WTC11 (cell line): ENCODE measurements at regions not wholly inside any gene's neighbourhood (a gene's known extent, or its start where the extent isn't known, plus 50 kb on each side); places are given as distances from the start of the nearest gene placed in this dataset.

ENCODE experiments used
- ATAC-seq: fragments of 200-7000 bp; cut with Tn5 transposase; 2 replicates; pipeline ENCODE4 v1.10.0; 2021; ENCODE audit warnings: mild to moderate bottlenecking, moderate library complexity
- CTCF ChIA-PET: fragments of 300-600 bp; sonication (Branson Sonifier 250); formaldehyde crosslinking; loops from one replicate; lab custom pipeline; 2021; ENCODE audit warnings: antibody characterized with exemption; lab: Charles Lee
- POLR2A ChIA-PET: fragments of 350-600 bp; sonication (Branson Sonifier 250); formaldehyde crosslinking; loops from one replicate; lab custom pipeline; 2021; ENCODE audit warnings: antibody characterized with exemption; lab: Charles Lee
- DNase-seq: peaks from one replicate; pipeline ENCODE4 v3.0.0; 2021; ENCODE audit warnings: low spot score
- H3K27ac Mint-ChIP-seq: 2 replicates; pipeline ENCODE4 v1.8.0; 2021; ENCODE audit warnings: mixed read lengths
- H3K27me3 Mint-ChIP-seq: 2 replicates; pipeline ENCODE4 v1.8.0; 2021; ENCODE audit warnings: low read depth, mild to moderate bottlenecking, moderate library complexity, mixed read lengths
- H3K36me3 Mint-ChIP-seq: 2 replicates; pipeline ENCODE4 v1.8.0; 2021; ENCODE audit warnings: mixed read lengths
- H3K4me1 Mint-ChIP-seq: 2 replicates; pipeline ENCODE4 v1.8.0; 2022; ENCODE audit warnings: mixed read lengths
- H3K4me3 Mint-ChIP-seq: 2 replicates; pipeline ENCODE4 v1.8.0; 2021; ENCODE audit warnings: mild to moderate bottlenecking, moderate library complexity, mixed read lengths
- H3K9me3 Mint-ChIP-seq: 2 replicates; pipeline ENCODE4 v1.8.0; 2021; ENCODE audit warnings: mixed read lengths
- CBFB ChIP-seq: sonication (generic); formaldehyde crosslinking; IDR thresholded peaks from 2 replicates; pipeline ENCODE4 v1.8.1; 2022; ENCODE audit warnings: mild to moderate bottlenecking, low read depth, missing genetic modification reagents
- ESRRA ChIP-seq: sonication (generic); formaldehyde crosslinking; IDR thresholded peaks from 2 replicates; pipeline ENCODE4 v1.8.1; 2022; ENCODE audit warnings: mild to moderate bottlenecking, missing genetic modification reagents, borderline replicate concordance
- ETV6 ChIP-seq: sonication (generic); formaldehyde crosslinking; IDR thresholded peaks from 2 replicates; pipeline ENCODE4 v1.8.1; 2022; ENCODE audit warnings: mild to moderate bottlenecking, missing genetic modification reagents
- FOXP1 ChIP-seq: sonication (generic); formaldehyde crosslinking; IDR thresholded peaks from 2 replicates; pipeline ENCODE4 v1.8.0; 2022; ENCODE audit warnings: missing genetic modification reagents, mild to moderate bottlenecking, moderate library complexity, borderline replicate concordance
- JAZF1 ChIP-seq: fragments of 250-450 bp; sonication (Bioruptor Pico); IDR thresholded peaks from 2 replicates; pipeline ENCODE4 v1.9.0; 2021; ENCODE audit warnings: moderate library complexity, mild to moderate bottlenecking, inconsistent platforms
- MXD4 ChIP-seq: fragments of 250-450 bp; sonication (Bioruptor Pico); IDR thresholded peaks from 2 replicates; pipeline ENCODE4 v1.8.0; 2021; ENCODE audit warnings: mild to moderate bottlenecking, moderate library complexity, borderline replicate concordance
- NFATC4 ChIP-seq: fragments of 250-450 bp; sonication (Bioruptor Pico); IDR thresholded peaks from 2 replicates; pipeline ENCODE4 v1.9.0; 2021; ENCODE audit warnings: mild to moderate bottlenecking
- NR3C1 ChIP-seq: sonication (generic); formaldehyde crosslinking; conservative IDR thresholded peaks from 2 replicates; pipeline ENCODE4 v1.8.1; 2023; ENCODE audit warnings: low read depth, mild to moderate bottlenecking, missing genetic modification reagents
- OVOL2 ChIP-seq: fragments of 250-450 bp; sonication (Bioruptor Pico); IDR thresholded peaks from 2 replicates; pipeline ENCODE4 v1.9.0; 2021; ENCODE audit warnings: mild to moderate bottlenecking, borderline replicate concordance
- ZNF232 ChIP-seq: sonication (generic); formaldehyde crosslinking; IDR thresholded peaks from 2 replicates; pipeline ENCODE4 v1.8.0; 2022; ENCODE audit warnings: mild to moderate bottlenecking, missing genetic modification reagents
- ZNF396 ChIP-seq: fragments of 250-450 bp; sonication (Bioruptor Pico); IDR thresholded peaks from 2 replicates; pipeline ENCODE4 v1.8.0; 2021; ENCODE audit warnings: mild to moderate bottlenecking, moderate library complexity, borderline replicate concordance
- TF ChIP-seq, protein P1 (sequence below): sonication (generic); formaldehyde crosslinking; IDR thresholded peaks from 2 replicates; pipeline ENCODE4 v1.8.1; 2022; ENCODE audit warnings: missing genetic modification reagents, borderline replicate concordance
- TF ChIP-seq, protein P2 (sequence below): sonication (generic); formaldehyde crosslinking; IDR thresholded peaks from 2 replicates; pipeline ENCODE4 v1.8.0; 2023; ENCODE audit warnings: mild to moderate bottlenecking, missing genetic modification reagents
- TF ChIP-seq, protein P3 (sequence below): sonication (generic); formaldehyde crosslinking; IDR thresholded peaks from 2 replicates; pipeline ENCODE4 v1.8.0; 2022; ENCODE audit warnings: mild to moderate bottlenecking, missing genetic modification reagents
- TF ChIP-seq, protein P4 (sequence below): sonication (generic); formaldehyde crosslinking; IDR thresholded peaks from 2 replicates; pipeline ENCODE4 v1.8.1; 2022; ENCODE audit warnings: mild to moderate bottlenecking, missing genetic modification reagents, moderate library complexity, borderline replicate concordance
- TF ChIP-seq, protein P5 (sequence below): sonication (generic); formaldehyde crosslinking; IDR thresholded peaks from 2 replicates; pipeline ENCODE4 v1.8.1; 2023; ENCODE audit warnings: mild to moderate bottlenecking, missing genetic modification reagents, moderate library complexity
- TF ChIP-seq, protein P6 (sequence below): sonication (generic); formaldehyde crosslinking; IDR thresholded peaks from 2 replicates; pipeline ENCODE4 v1.8.1; 2023; ENCODE audit warnings: mild to moderate bottlenecking, moderate library complexity, missing genetic modification reagents
- TF ChIP-seq, protein P7 (sequence below): sonication (generic); formaldehyde crosslinking; IDR thresholded peaks from 2 replicates; pipeline ENCODE4 v1.8.0; 2023; ENCODE audit warnings: missing genetic modification reagents, mild to moderate bottlenecking, borderline replicate concordance
- TF ChIP-seq, protein P8 (sequence below): sonication (generic); formaldehyde crosslinking; IDR thresholded peaks from 2 replicates; pipeline ENCODE4 v1.8.1; 2022; ENCODE audit warnings: low read depth, missing genetic modification reagents, borderline replicate concordance

DNA sequence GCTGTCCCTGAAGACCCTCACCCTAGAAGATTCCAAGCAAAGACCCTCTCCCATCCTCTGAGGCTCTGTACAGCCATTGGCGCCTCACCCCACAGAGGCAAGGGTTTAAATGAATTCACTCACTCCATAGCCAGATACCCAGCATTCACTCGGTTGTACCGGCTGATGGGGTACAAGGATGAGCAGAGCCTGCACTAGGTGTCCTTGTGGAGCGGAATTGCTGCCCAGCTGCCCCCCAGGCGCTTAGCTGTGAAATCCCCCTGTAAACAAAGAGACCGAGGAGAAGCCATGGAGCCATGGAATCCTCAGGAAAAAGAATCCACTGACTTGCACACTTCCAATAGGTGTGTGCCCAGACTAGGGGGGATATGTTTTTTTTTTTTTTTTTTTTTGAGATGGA, 117.3 kb downstream of the SHANK2 start:
- CTCF ChIA-PET = no interaction called here
- POLR2A ChIA-PET = no interaction called here
- H3K4me1 Mint-ChIP-seq = peaks cover 10% of the 10 kb centered on the region
- H3K9me3 Mint-ChIP-seq = peaks cover 6% of the 10 kb centered on the region
- H3K36me3 Mint-ChIP-seq = peaks cover 22% of the 10 kb centered on the region
- H3K4me3 Mint-ChIP-seq = no peak overlapping the region
- no peaks in the 10 kb centered on the region for H3K27me3 Mint-ChIP-seq
- ATAC-seq = no peak
- TF ChIP-seq ETV6 = no peak
- TF ChIP-seq ESRRA (CRISPR knock-in tag) = no peak
- no peak for TF ChIP-seq FOXP1 (CRISPR knock-in tag)
- TF ChIP-seq, protein P1, sequence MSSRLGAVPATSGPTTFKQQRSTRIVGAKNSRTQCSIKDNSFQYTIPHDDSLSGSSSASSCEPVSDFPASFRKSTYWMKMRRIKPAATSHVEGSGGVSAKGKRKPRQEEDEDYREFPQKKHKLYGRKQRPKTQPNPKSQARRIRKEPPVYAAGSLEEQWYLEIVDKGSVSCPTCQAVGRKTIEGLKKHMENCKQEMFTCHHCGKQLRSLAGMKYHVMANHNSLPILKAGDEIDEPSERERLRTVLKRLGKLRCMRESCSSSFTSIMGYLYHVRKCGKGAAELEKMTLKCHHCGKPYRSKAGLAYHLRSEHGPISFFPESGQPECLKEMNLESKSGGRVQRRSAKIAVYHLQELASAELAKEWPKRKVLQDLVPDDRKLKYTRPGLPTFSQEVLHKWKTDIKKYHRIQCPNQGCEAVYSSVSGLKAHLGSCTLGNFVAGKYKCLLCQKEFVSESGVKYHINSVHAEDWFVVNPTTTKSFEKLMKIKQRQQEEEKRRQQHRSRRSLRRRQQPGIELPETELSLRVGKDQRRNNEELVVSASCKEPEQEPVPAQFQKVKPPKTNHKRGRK = no peak
- no peak for TF ChIP-seq NFATC4
- TF ChIP-seq, protein P2, sequence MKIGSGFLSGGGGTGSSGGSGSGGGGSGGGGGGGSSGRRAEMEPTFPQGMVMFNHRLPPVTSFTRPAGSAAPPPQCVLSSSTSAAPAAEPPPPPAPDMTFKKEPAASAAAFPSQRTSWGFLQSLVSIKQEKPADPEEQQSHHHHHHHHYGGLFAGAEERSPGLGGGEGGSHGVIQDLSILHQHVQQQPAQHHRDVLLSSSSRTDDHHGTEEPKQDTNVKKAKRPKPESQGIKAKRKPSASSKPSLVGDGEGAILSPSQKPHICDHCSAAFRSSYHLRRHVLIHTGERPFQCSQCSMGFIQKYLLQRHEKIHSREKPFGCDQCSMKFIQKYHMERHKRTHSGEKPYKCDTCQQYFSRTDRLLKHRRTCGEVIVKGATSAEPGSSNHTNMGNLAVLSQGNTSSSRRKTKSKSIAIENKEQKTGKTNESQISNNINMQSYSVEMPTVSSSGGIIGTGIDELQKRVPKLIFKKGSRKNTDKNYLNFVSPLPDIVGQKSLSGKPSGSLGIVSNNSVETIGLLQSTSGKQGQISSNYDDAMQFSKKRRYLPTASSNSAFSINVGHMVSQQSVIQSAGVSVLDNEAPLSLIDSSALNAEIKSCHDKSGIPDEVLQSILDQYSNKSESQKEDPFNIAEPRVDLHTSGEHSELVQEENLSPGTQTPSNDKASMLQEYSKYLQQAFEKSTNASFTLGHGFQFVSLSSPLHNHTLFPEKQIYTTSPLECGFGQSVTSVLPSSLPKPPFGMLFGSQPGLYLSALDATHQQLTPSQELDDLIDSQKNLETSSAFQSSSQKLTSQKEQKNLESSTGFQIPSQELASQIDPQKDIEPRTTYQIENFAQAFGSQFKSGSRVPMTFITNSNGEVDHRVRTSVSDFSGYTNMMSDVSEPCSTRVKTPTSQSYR (CRISPR knock-in tag) = no peak
- TF ChIP-seq JAZF1 (CRISPR knock-in tag) = no peak
- TF ChIP-seq, protein P3, sequence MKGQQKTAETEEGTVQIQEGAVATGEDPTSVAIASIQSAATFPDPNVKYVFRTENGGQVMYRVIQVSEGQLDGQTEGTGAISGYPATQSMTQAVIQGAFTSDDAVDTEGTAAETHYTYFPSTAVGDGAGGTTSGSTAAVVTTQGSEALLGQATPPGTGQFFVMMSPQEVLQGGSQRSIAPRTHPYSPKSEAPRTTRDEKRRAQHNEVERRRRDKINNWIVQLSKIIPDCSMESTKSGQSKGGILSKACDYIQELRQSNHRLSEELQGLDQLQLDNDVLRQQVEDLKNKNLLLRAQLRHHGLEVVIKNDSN (CRISPR knock-in tag) = no peak
- TF ChIP-seq NR3C1 = no peak
- TF ChIP-seq, all 79 proteins: peak for 0
- no peak overlapping the region for H3K27ac Mint-ChIP-seq
- DNase-seq = no peak

DNA sequence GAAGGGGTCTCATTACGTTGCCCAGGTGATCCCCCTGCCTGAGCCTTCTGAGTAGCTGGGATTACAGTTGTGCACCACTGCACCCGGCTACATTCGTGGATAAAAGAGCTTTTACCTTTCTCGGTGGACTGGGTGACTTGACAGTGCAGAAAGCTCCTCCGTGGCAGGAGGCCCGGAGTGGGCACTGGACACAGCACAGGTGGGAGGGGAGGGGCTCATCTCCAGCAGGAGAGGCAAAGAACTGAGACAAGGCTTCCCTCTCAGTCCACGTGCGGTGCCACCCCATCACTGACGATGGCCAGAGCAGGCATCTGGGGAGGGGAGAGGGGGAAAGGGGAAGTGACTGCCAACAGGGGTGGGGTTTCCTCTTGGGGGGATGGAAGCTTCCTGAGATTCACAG, 118.4 kb downstream of the SHANK2 start:
- Mint-ChIP-seq H3K27me3 (no peaks in the 10 kb centered on the region), H3K36me3 (peaks cover 30% of the 10 kb centered on the region), H3K27ac (no peak overlapping the region), H3K4me3 (no peak overlapping the region), H3K9me3 (peaks cover 6% of the 10 kb centered on the region), H3K4me1 (peaks cover 10% of the 10 kb centered on the region)
- DNase-seq (no peak), ATAC-seq (no peak)
- CTCF ChIA-PET = no interaction called here
- POLR2A ChIA-PET = interaction anchor here (0.7 kb wide), 1 partner anchor 54 kb away, joined by 3 read pairs; no protein-coding TSS in a partner anchor
- TF ChIP-seq ZNF396 (CRISPR knock-in tag) (no peak), CBFB (no peak), ZNF232 (CRISPR knock-in tag) (no peak), MXD4 (CRISPR knock-in tag) (no peak), OVOL2 (no peak)
- TF ChIP-seq, protein P4, sequence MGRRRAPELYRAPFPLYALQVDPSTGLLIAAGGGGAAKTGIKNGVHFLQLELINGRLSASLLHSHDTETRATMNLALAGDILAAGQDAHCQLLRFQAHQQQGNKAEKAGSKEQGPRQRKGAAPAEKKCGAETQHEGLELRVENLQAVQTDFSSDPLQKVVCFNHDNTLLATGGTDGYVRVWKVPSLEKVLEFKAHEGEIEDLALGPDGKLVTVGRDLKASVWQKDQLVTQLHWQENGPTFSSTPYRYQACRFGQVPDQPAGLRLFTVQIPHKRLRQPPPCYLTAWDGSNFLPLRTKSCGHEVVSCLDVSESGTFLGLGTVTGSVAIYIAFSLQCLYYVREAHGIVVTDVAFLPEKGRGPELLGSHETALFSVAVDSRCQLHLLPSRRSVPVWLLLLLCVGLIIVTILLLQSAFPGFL (CRISPR knock-in tag) = no peak
- TF ChIP-seq, protein P5, sequence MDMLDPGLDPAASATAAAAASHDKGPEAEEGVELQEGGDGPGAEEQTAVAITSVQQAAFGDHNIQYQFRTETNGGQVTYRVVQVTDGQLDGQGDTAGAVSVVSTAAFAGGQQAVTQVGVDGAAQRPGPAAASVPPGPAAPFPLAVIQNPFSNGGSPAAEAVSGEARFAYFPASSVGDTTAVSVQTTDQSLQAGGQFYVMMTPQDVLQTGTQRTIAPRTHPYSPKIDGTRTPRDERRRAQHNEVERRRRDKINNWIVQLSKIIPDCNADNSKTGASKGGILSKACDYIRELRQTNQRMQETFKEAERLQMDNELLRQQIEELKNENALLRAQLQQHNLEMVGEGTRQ = no peak
- TF ChIP-seq, protein P6, sequence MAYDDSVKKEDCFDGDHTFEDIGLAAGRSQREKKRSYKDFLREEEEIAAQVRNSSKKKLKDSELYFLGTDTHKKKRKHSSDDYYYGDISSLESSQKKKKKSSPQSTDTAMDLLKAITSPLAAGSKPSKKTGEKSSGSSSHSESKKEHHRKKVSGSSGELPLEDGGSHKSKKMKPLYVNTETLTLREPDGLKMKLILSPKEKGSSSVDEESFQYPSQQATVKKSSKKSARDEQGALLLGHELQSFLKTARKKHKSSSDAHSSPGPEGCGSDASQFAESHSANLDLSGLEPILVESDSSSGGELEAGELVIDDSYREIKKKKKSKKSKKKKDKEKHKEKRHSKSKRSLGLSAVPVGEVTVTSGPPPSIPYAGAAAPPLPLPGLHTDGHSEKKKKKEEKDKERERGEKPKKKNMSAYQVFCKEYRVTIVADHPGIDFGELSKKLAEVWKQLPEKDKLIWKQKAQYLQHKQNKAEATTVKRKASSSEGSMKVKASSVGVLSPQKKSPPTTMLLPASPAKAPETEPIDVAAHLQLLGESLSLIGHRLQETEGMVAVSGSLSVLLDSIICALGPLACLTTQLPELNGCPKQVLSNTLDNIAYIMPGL (CRISPR knock-in tag) = no peak
- TF ChIP-seq, protein P7, sequence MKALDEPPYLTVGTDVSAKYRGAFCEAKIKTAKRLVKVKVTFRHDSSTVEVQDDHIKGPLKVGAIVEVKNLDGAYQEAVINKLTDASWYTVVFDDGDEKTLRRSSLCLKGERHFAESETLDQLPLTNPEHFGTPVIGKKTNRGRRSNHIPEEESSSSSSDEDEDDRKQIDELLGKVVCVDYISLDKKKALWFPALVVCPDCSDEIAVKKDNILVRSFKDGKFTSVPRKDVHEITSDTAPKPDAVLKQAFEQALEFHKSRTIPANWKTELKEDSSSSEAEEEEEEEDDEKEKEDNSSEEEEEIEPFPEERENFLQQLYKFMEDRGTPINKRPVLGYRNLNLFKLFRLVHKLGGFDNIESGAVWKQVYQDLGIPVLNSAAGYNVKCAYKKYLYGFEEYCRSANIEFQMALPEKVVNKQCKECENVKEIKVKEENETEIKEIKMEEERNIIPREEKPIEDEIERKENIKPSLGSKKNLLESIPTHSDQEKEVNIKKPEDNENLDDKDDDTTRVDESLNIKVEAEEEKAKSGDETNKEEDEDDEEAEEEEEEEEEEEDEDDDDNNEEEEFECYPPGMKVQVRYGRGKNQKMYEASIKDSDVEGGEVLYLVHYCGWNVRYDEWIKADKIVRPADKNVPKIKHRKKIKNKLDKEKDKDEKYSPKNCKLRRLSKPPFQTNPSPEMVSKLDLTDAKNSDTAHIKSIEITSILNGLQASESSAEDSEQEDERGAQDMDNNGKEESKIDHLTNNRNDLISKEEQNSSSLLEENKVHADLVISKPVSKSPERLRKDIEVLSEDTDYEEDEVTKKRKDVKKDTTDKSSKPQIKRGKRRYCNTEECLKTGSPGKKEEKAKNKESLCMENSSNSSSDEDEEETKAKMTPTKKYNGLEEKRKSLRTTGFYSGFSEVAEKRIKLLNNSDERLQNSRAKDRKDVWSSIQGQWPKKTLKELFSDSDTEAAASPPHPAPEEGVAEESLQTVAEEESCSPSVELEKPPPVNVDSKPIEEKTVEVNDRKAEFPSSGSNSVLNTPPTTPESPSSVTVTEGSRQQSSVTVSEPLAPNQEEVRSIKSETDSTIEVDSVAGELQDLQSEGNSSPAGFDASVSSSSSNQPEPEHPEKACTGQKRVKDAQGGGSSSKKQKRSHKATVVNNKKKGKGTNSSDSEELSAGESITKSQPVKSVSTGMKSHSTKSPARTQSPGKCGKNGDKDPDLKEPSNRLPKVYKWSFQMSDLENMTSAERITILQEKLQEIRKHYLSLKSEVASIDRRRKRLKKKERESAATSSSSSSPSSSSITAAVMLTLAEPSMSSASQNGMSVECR (CRISPR knock-in tag) = no peak
- TF ChIP-seq, protein P8, sequence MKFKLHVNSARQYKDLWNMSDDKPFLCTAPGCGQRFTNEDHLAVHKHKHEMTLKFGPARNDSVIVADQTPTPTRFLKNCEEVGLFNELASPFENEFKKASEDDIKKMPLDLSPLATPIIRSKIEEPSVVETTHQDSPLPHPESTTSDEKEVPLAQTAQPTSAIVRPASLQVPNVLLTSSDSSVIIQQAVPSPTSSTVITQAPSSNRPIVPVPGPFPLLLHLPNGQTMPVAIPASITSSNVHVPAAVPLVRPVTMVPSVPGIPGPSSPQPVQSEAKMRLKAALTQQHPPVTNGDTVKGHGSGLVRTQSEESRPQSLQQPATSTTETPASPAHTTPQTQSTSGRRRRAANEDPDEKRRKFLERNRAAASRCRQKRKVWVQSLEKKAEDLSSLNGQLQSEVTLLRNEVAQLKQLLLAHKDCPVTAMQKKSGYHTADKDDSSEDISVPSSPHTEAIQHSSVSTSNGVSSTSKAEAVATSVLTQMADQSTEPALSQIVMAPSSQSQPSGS = no peak
